Cardiac septum (tissue), 1 donor: ENCODE measurements at regions not wholly inside any gene's neighbourhood (a gene's known extent, or its start where the extent isn't known, plus 50 kb on each side); places are given as distances from the start of the nearest gene placed in this dataset.

ENCODE experiments used
- DNase-seq: peaks from one replicate; pipeline ENCODE4 v3.0.0-alpha.2; 2020; ENCODE audit warnings: low spot score
- intact Hi-C: fragments of 100-400 bp; cut with DNase I; formaldehyde crosslinking; loops from one replicate; pipeline ENCODE4 v1.14.0; 2022
- donor health status: DM: no; HTN: no; CAD: no.

DNA sequence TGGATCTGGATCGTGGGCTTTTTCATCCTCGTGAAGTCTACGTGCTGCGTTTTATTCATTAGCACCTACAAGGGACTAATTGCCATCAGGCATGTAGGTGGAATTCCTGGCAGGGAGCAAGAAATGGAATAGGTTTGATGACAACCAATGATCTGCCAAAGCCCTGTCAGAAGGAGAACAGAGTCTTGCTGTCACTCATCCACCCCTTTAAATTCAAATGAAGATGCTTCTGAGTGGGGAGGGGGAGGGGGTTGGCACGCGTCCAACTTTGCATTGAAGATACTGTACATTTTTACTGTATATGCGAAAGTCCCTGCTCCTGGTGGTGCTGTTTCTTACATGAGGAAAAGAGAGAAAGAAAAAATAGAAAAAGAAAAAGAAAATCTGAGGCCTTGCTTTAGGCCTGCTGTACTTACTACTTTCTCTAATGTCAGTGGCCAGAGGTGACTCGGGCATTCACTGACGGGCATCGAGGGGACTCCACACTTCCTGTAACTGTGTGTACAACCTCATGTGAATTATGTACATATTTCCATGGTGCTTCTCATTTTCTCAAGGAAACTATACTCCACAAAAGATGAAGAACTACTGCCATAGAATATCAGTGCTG, 569.1 kb downstream of the INHBA start:
- intact Hi-C loops, result no loop called here
- DNase-seq, result no peak

DNA sequence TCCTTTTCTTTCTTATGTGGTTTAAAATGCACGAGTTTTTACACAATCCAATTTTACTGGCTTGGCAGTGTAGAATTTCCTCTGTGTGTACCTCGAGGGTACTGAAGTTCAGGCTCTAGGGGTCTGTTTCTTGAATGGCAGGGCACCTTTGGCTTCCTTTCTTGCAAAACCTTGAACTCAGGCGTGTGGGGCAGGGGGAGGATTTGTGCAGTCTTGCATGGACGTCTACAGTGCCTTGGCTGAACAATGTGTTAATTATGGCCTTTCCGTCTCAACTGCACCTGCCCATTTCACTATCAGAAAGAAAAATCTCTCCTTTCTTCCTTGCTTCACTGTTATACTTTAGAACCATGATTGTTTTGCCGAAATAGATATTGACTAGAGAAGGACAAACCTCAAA, 570.9 kb downstream of the INHBA start:
- intact Hi-C loops, result no loop called here
- no peak for DNase-seq

DNA sequence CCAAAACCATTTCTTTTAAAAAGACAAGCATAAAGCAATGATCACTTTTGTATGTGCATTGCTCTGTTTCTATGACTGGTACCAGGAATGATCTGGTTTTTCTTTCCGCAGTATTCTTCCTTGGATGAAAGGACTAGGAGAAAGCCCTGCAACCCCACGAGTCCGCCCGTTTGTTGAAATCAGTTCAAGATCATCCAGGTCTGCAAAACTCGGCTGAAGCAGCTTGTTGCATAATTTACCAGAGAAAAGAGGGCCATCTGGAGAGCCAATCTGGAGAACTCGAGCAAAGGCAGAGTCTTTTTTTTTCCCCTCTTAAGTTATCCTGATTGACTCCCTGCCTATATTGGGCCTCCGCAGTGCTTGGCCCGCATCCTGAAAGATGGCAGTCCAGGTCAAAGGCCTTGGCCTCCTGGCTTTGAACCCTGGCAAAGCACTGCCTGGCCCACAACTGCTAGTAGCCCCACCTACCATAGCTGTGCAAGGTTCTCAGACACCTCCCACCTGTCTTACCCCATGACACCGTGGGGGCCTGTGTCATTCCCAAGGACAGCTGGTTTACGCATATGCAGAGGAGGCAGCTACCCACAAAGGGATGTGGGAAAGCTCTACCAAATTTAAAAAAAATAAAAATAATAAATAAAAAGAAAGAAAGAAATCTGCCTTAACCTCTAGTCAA, 572.2 kb downstream of the INHBA start:
- no peak for DNase-seq
- intact Hi-C loops, result no loop called here

DNA sequence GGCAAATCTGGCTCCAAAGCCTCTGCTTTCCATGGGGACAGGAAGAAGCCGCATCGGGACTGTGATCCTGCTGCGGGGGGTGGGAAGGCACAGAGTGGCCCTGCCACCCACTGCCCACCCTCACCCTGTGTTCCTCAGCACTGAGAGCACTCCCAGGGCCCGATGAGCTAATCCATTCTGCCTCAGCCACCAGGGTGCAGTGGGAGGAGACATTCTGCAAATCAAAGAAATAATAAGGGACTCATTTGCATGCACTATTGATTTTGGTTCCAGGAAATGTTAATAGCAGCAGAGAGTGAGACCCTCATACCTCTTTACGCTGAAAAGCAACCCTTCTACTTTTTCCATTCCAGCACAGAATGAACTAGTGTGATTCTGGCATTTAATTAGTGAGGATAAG, 572.8 kb downstream of the INHBA start:
- intact Hi-C loops, result no loop called here
- DNase-seq, result no peak

DNA sequence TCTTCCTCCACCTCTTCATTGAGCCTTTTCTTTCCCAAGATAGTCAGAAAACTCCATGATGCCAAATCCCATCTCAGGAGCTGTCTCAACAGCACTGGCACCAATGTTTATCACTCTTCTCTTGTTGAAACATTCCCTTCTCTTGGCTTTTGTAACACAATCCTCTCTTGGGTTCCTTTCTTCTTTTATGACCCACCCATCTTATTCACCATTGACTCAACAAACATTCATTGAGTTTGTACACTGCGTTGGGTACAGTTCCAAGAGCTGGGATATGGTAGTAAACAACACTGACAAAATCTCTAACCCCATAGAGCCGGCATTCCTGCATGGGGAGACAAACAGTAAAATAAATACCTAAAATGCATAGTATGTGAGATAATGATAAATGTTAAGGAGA, 577.5 kb downstream of the INHBA start:
- no peak for DNase-seq
- intact Hi-C loops, result no loop called here

DNA sequence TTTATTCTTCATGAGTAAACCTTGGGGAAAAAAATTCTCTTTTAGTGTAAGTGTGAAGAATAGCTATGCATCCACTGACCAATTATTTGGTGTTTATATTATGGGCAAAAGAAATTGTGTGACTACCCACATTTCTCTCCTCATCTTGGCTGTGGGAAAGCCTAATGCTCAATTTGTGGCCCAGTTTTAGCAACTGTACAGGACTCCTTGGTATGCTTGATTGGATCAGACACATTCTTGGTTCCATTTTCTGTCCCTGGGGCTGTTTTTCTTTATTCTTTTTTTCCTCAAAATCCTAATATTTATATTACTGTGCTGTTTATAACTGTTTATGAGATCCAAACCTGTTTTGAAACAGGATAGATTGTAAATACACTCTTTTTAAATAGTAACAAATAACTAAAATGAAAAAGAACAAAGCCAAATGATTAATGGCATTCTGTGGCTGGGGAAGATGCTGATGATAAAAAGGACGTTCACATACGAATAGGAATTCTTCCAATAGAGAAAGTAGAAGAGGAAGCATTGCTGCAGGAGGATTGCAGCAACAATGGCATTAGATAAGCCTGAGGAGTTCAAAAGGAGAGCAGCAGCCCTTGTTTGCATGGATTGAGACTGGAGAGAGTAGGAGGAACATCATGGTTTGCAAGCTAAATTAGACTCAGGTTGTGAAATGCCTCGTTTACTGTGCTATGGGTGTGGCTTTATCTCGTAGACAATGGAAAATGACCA, 580.5 kb downstream of the INHBA start:
- intact Hi-C loops, result no loop called here
- no peak for DNase-seq

DNA sequence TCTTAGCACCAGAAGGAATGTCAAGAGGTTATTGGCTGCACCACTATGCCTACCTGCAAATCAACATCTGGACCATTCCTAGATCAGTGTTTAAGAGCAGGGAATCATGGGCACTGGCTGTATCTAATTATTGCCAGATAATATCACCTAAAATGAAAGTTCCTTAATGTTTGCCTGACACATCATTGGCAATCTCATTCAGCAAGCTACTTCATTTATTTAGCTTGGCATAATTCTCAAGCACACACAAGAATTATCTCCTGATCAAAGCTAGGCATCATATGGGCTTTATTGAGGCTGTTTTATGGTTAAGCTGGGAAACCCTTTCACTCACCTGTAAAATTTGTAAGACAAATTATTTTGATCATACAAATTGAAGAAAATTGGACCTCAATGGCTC, 581.7 kb downstream of the INHBA start:
- intact Hi-C loops, result no loop called here
- DNase-seq, result no peak

DNA sequence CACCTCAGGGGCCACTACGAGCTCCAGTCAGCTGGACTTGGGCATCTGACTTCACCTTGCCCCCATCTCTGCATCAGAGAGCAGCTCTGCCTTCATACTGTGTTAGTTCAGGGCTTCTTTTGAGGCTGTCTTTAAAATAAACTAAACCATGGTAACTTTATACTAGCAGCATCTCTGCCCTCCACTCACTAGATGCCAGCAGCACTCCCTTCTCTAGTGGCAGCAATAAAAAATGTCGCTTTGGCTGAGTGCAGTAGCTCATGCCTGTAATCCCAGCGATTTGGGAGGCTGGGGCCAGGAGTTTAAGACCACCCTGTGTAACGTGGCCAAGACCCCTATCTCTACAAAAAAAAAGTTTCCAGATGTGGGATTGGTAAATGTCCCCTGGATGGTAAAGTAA, 584.4 kb downstream of the INHBA start:
- no peak for DNase-seq
- intact Hi-C loops, result no loop called here

DNA sequence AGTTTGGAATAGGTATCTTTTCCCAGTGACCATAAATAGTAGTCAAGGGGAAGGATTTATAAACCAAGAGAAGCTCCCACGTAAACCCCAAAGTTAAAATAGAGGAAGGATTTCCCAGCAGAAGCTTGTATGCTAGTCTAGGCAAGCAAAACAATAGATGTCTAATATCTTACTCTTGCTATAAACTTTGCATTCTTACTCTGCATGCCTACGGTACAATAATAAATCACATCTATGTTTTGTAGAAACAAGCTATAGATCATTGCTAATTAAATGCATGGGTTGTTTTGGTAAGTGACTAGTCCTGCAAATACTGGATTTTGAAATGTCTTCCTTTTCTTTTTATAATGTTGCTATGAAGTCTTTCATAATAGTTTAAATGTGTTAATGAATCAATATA, 585.5 kb downstream of the INHBA start:
- intact Hi-C loops, result no loop called here
- no peak for DNase-seq

DNA sequence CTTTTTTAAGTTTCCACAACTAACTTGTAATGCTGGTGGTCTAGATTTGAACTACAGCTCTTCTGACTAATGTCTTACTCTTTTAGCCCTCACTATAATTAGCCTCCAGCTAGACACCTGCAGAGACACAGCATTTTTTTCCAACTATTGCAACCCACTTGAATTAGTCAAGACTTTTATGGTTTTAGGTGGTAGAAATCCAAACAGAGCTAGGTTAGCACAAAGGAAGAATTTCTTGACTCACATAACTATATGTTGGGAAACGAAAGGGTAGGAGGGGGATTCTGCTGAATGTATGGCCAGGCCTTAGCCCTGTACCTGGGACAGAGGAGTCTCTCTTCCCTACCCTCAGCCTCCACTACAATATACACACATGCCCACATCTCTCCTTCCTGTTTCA, 586.1 kb downstream of the INHBA start:
- intact Hi-C loops, result no loop called here
- DNase-seq, result no peak

DNA sequence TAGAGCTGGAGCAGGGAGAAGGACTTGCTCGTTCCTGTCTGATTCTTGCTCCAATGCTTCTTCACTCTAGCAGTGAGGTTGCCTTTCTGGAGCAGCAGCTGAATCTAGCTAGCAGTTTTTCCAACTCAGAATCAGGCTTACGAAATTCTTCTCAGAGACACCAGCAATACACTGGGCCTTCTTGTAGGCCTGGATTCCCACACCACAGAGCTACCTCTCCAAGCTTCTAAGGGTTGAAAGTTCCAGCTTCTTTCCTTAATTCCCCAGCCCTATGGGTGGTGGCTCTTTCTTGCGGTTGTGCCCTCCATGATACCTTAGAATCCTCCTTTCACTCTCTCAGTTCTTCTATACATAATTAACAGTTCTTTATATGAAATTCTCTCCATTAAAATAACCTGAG, 586.6 kb downstream of the INHBA start:
- intact Hi-C loops, result no loop called here
- DNase-seq, result no peak

DNA sequence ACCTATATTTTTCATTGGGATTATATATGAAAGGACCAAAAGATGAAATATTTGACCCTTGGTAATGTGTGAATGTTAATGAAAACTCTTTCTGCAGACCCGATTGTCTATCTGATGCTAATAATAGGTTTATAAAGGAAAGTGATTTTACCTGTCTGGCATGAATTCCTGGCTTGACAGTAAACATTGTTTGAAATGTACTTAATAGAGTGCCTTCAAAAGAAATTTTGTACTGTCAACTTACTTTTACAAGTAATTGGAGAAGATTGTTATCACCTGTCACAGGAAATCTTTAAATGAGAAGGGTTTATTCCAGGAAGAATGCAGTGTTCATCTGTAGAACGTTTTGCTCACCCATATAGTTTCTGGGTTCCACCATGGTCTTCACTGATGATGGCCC, 588.2 kb downstream of the INHBA start:
- no peak for DNase-seq
- intact Hi-C loops, result no loop called here

DNA sequence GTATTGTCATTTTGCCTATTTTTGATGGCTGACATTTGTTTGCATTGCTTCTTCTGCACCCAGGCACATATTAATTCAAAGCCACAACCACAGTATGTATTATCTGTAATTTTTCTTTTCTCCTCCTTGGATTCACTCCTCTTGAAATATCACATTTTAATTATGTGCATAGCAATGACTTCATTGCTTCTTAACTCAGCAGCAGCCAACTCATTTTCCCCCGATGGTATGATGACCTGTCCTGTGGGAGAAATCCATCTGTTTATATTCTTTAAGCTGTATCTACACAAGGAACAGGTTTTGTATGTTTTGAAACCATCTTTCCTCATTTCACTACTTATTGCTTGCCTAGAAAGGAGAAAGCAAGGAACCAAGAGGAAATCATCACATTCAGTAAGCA, 588.8 kb downstream of the INHBA start:
- DNase-seq, result no peak
- intact Hi-C loops, result no loop called here

DNA sequence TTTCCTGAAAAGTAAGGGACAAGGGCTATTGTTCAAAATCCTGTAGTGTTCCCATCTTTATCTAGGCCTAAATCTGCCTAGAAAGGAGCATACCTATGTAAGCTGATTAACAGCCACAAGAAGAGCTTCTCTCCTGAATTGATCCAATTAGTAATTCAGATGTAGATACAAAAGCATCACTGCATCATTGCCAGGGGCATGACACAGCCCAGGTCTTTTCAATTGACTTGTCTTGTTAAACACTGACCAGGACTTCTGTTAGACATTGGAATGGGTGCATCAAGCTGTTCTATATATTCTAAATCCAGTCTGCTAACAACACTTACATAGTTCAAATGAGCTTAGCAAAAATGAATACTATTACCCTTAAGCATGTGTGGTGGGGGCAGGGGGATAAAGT, 589.2 kb downstream of the INHBA start:
- intact Hi-C loops, result no loop called here
- no peak for DNase-seq

DNA sequence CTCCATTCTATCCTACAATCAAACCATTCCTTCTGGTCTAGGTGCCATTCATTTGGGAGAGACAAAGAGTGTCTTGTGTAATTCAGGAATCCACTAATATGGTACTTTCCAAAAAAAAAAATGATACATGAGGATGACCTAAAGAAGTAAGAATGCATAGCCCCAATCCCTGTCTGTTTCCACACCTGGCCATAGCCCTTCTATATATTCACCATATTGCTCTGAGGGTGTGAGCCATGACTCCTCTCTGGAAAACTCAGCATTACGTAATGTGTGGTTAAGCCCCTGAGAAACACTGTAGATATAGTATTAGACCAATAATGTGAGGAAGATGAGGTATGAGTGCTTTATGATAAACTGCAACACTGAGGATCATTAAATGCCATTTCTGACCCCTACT, 592.7 kb downstream of the INHBA start:
- no peak for DNase-seq
- intact Hi-C loops, result no loop called here

DNA sequence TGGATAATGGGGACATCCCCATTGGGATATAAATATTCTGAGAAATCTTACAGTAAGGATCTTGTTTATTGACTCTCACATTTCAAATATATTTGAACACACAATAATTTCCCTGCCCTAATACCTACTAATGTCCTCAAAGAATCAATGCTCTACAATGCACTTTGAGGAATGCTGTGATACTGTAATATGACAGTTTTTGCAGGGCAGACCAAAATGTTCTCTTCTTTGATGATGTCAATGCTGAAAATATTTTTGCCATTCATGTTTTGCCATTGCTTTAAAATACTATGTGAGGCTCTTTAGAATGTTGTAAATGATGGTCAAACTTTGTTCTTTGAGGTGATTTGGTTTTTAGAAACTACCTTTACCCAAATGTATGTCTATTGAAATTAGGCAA, 594.1 kb downstream of the INHBA start:
- intact Hi-C loops, result no loop called here
- no peak for DNase-seq

DNA sequence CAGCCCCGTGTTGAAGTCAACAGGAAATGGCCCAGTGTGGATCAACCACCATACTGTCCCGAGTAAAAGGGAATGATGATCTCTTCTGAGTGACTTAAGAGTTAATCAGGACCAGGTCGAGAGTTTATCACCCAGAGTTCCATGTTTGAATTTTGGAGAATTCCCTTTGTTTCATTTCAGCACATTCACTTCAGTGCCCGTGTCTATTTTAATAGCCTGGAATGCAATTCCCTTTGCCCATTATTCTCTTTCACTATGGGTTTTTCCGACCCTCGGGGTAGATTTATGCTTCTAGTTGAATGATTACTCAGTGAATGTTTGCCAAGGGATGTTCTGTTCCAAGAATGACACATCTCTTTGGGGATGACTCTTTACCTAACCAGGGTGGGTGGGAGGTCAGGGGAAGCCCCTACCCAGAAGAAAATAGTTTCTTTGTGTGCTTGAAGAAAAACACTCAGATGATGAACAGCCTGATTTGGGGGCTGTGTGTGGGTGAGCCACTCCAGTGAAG, 594.9 kb downstream of the INHBA start:
- DNase-seq, result no peak
- intact Hi-C loops, result no loop called here

DNA sequence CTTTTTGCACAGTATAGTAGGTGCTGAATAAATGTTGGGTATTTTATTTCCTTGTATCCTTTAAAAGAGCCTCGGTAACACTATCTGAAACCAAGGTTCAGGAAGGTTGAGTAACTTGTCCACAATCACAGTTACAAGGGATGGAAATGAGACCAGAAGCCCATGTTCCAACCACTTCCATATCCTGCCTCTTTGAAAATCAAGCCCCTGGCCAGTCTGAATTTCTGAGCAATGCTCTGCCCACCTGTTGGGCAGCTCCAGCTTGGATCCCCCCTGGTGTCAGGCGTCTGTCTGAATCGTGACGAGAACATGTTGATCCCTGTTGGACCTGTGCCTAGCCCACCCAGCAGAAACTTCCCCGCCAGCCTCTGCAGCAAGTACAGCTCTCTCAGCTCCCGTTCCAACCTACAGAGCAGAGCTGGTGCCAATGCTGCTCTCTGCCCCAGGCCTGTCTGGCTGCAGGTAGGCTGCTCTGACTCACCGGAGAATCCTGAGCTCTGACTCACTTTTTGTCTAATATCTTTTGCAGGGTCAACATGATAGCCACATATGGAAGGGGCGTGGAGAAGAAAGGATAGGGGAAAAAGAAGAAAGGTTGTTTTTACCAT, 595.5 kb downstream of the INHBA start:
- DNase-seq, result no peak

DNA sequence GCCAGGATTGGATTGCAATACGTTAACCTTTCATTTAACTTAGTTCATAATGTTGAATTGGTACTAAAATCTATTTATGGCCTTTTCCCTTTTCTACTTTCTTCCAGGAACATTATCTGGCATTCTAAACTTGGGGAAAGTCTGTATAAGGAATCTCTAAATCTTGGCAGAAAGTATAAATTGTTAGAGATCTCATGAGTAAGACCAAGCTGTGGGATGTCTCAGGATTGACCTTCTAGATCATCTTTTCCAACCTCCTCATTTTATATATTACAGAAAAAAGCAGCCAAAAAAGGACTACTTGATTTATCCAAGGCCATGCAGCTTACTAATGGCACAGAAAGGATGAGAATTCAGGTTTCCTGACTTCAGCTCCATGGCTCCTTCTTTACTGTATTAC, 598.3 kb downstream of the INHBA start:
- intact Hi-C loops, result no loop called here
- DNase-seq, result no peak

More for the DNA sequence above, 595.5 kb downstream of the INHBA start:
- intact Hi-C loops, result no loop called here

DNA sequence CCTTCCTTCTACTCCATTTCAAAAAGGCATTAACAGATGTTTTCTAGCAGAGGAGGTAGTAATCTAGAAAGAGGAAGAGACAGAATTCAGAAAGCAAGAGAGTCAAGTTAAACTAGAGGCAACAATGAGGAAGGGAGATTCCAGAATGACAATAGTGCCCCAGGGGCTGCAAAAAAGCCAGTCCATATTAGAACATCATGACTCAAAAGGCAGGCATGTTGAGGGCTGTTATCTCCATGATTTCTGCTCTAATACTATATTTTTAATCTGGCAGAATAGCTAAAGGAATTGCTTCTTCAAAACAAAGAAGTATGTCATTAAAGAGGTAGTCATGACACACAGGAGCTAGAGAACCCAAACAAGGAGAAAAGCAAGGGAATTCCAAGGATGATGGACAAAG, 599.6 kb downstream of the INHBA start:
- intact Hi-C loops, result no loop called here

DNA sequence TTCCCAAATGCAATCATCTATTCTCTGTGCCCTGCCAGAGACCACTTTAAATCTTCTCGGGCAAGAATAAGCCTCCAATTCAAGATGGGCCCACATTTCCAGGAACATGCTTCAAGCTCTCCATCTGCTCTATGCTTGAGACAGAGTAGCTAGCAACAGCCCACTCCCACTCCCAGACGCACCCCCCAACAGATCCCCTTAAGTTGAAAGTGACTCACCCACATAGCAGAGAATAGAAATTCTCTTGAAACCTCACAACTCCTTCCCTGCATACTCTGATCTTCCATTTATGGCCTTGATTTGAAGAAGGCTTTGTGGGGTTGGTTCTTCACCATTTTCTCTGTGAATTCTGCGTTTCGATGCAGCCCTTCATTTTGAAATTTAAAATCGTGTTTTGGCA, 604.0 kb downstream of the INHBA start:
- intact Hi-C loops, result no loop called here
- no peak for DNase-seq

More for the DNA sequence above, 599.6 kb downstream of the INHBA start:
- DNase-seq, result no peak
